ENCODE measurements at regions not wholly inside any gene's neighbourhood (a gene's known extent, or its start where the extent isn't known, plus 50 kb on each side); places are given as distances from the start of the nearest gene placed in this dataset.

DNA sequence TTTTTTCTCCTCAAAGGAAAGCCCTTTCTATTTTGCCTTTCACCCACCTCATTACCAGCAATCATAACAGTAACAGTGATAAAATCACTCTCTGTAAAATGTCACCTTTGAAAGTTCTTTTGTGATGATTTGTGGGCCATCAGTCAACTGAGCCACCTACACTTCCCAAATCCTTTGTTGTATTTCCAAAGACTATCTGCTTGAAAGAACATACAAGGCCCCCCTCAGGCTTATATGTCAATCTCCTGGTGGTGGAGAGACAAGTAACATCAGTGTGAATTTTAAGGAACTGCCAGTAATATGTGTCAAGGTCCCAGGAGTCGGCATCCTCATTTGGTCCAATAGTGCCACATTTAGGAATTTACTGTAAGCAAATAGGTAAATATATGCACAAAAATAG lies 161.1 kb upstream of the EOMES start:
- peaks cover 18 to 31% of the 10 kb centered on the region in 2 donors for H3K4me1 Mint-ChIP-seq
- no peaks in the 10 kb centered on the region for H3K9me3 Mint-ChIP-seq
- no peaks in the 10 kb centered on the region for H3K36me3 Mint-ChIP-seq
- H3K4me3 Mint-ChIP-seq, result no peak overlapping the region
- peaks cover 0 to 7% of the 10 kb centered on the region in 2 donors for H3K27me3 Mint-ChIP-seq
- H3K27ac Mint-ChIP-seq, result no peak overlapping the region
- DNase-seq, result no peak
- no peak for ATAC-seq (replicated peaks)

DNA sequence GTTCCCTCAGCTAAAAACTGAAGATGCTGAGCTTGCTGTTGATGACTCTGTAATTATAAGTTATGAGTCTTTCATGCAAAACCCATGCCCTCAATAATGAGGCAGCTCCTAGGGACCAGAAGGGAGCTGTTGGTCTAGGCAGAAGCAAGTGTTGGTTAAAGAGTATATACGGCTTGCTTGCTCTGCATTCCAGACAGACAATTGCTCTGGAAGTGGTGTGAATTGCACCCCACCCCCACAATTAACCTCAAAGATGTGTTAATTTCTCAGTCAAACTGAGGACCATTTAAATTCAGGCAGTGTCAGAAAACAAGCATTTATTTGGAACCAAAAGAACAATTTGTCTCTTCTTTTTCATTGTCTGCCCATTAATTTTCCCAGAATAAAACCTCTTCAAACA lies 163.5 kb upstream of the EOMES start:
- Mint-ChIP-seq H3K4me3 (no peak overlapping the region), H3K9me3 (no peaks in the 10 kb centered on the region), H3K27ac (no peak overlapping the region), H3K4me1 (peaks cover 8 to 15% of the 10 kb centered on the region in 2 donors), H3K36me3 (no peaks in the 10 kb centered on the region), H3K27me3 (peaks cover 0 to 15% of the 10 kb centered on the region in 2 donors)
- DNase-seq (no peak), ATAC-seq (replicated peaks) (no peak)

GRCh38 chr3:27888562-27888961 lies 166.4 kb upstream of the EOMES start:
- H3K27me3 Mint-ChIP-seq, result peaks cover 6 to 25% of the 10 kb centered on the region in 2 donors
- peaks cover 7 to 13% of the 10 kb centered on the region in 2 donors for H3K9me3 Mint-ChIP-seq
- DNase-seq (no peak), ATAC-seq (replicated peaks) (no peak)
- H3K27ac Mint-ChIP-seq, result no peak overlapping the region
- no peak overlapping the region for H3K4me3 Mint-ChIP-seq
- H3K4me1 Mint-ChIP-seq, result no peaks in the 10 kb centered on the region
- peaks cover 5 to 7% of the 10 kb centered on the region in 2 donors for H3K36me3 Mint-ChIP-seq

- ATAC-seq (replicated peaks) (no peak), DNase-seq (no peak)
- Mint-ChIP-seq H3K4me3 (no peak overlapping the region), H3K27me3 (peaks cover 6 to 25% of the 10 kb centered on the region in 2 donors), H3K27ac (no peak overlapping the region), H3K4me1 (no peaks in the 10 kb centered on the region), H3K9me3 (peaks cover 8 to 23% of the 10 kb centered on the region in 2 donors), H3K36me3 (peaks cover 5 to 7% of the 10 kb centered on the region in 2 donors)
Measured at GRCh38 chr3:27889745-27890144, 167.6 kb upstream of the EOMES start.

DNA sequence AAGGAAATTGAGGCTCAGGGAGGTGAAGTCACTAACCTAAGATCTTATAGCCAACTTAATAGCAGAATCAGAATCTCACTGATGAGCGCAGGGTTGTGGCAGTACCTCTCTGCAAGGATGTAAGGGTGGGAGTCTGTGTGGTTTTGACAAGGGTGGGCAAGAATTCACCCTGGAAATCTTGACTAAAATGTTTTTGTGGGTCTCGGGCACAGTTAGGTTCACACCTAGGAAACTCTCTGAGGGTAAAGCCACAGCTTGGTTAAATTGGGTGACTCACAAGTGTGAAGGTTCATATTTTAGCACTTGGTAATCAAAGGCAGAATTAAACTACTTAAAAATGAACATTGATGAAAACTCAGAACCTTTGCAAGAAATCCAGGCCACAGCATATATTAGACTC lies 178.2 kb upstream of the EOMES start:
- H3K27ac Mint-ChIP-seq, result no peak overlapping the region
- ATAC-seq (replicated peaks), result no peak

DNA sequence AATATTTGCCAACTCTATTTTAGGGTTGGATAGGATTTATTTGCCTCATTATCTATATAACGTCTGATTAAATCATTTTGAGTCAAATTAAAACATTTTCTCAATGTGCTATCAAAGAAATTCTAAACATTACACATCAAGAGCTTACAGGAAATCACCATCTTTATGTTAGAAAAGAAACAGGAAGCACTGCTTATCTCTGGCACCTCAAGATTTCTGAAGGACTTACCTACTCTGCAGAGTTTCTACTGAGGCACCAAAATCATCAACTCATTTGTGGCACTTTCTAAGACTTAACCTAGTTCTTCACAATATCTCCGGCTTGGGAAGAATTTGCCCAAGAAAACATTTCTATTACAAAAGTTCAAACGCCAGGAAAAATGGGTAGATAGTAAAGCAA lies 181.3 kb upstream of the EOMES start:
- DNase-seq (no peak), ATAC-seq (replicated peaks) (no peak)
- Mint-ChIP-seq H3K4me3 (no peak overlapping the region), H3K36me3 (no peaks in the 10 kb centered on the region), H3K4me1 (no peaks in the 10 kb centered on the region), H3K27ac (no peak overlapping the region), H3K27me3 (peaks cover 0 to 9% of the 10 kb centered on the region in 2 donors), H3K9me3 (no peaks in the 10 kb centered on the region)

More for the DNA sequence above, 178.2 kb upstream of the EOMES start:
- Mint-ChIP-seq H3K36me3 (no peaks in the 10 kb centered on the region), H3K4me3 (no peak overlapping the region), H3K27me3 (no peaks in the 10 kb centered on the region), H3K4me1 (no peaks in the 10 kb centered on the region), H3K9me3 (no peaks in the 10 kb centered on the region)
- DNase-seq, result no peak

DNA sequence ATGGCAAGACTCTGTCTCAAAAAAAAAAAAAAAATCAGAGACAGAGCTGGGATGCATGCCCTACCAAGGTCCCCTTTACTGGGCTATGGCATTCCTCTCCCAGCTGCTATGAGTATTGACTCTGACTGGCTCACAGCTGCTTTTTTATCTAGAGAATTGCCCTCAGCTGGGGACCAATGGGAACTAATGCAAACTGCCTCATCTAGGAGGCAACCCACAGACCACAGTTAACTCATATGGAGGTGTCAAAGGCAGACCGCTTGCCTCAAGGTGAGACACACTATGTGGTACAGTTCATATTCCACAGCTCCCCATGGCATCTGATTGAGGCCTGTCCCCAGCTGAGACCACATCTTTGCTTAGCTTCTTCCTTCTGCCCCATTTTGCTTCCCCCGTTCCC lies 183.5 kb upstream of the EOMES start:
- H3K36me3 Mint-ChIP-seq, result no peaks in the 10 kb centered on the region
- H3K27me3 Mint-ChIP-seq, result peaks cover 0 to 9% of the 10 kb centered on the region in 2 donors
- H3K4me1 Mint-ChIP-seq, result no peaks in the 10 kb centered on the region
- no peak overlapping the region for H3K4me3 Mint-ChIP-seq
- H3K27ac Mint-ChIP-seq, result no peak overlapping the region
- no peaks in the 10 kb centered on the region for H3K9me3 Mint-ChIP-seq
- no peak for ATAC-seq (replicated peaks)
- DNase-seq, result no peak

DNA sequence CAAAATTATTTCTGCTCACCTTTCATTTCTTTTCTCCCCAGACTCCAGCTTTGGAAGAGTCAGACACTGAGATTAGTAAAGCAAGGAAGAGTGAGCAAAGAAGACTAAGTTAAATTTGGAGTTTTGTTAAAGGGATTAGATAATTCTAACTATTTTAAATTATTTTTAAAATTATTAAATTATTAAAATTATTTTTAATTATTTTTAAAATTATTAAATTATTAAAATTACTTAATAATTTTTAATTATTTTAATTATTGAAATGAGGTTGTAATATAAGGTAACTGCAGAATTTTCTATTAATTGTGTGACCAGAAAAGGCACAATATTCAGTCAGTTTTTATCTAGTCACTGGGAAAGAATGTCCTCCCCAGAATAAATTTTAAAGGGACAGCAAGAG lies 185.0 kb upstream of the EOMES start:
- Mint-ChIP-seq H3K27me3 (peaks cover 0 to 9% of the 10 kb centered on the region in 2 donors), H3K36me3 (no peaks in the 10 kb centered on the region), H3K4me1 (no peaks in the 10 kb centered on the region), H3K27ac (no peak overlapping the region), H3K9me3 (no peaks in the 10 kb centered on the region), H3K4me3 (no peak overlapping the region)
- DNase-seq (no peak), ATAC-seq (replicated peaks) (no peak)

GRCh38 chr3:27907929-27908328 lies 185.8 kb upstream of the EOMES start:
- H3K4me3 Mint-ChIP-seq, result no peak overlapping the region
- no peak overlapping the region for H3K27ac Mint-ChIP-seq
- H3K9me3 Mint-ChIP-seq, result no peaks in the 10 kb centered on the region
- no peaks in the 10 kb centered on the region for H3K36me3 Mint-ChIP-seq
- no peak for ATAC-seq (replicated peaks)
- DNase-seq, result no peak
- no peaks in the 10 kb centered on the region for H3K4me1 Mint-ChIP-seq
- peaks cover 0 to 9% of the 10 kb centered on the region in 2 donors for H3K27me3 Mint-ChIP-seq

DNA sequence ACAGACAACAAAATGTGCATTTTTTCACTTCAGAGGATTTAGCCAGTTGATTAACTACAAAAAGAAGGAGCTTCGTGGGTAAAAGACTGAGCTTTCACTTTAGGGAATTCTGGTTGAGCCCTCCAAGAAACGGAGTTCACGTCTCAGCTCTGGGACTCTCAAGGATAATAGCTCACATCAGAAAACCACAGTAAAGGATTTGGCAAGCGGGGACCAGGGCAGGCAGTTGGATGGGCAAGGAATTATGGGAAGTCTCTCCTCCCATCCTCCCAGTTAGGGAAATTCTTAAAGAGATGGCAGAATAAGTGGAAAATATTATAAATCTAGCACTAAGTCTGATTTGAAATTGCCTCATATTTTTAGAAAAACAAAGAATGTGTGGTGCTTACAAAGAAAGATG lies 188.3 kb upstream of the EOMES start:
- no peak overlapping the region for H3K4me3 Mint-ChIP-seq
- H3K4me1 Mint-ChIP-seq, result no peaks in the 10 kb centered on the region
- H3K9me3 Mint-ChIP-seq, result no peaks in the 10 kb centered on the region

GRCh38 chr3:27914199-27914598 lies 192.1 kb upstream of the EOMES start:
- Mint-ChIP-seq H3K9me3 (no peaks in the 10 kb centered on the region), H3K4me3 (no peak overlapping the region), H3K4me1 (no peaks in the 10 kb centered on the region), H3K27ac (no peak overlapping the region), H3K27me3 (no peaks in the 10 kb centered on the region), H3K36me3 (no peaks in the 10 kb centered on the region)
- ATAC-seq (replicated peaks), result no peak
- no peak for DNase-seq

More for the DNA sequence above, 188.3 kb upstream of the EOMES start:
- H3K36me3 Mint-ChIP-seq, result no peaks in the 10 kb centered on the region
- H3K27me3 Mint-ChIP-seq, result peaks cover 0 to 9% of the 10 kb centered on the region in 2 donors
- H3K27ac Mint-ChIP-seq, result no peak overlapping the region
- ATAC-seq (replicated peaks) (no peak), DNase-seq (no peak)

DNA sequence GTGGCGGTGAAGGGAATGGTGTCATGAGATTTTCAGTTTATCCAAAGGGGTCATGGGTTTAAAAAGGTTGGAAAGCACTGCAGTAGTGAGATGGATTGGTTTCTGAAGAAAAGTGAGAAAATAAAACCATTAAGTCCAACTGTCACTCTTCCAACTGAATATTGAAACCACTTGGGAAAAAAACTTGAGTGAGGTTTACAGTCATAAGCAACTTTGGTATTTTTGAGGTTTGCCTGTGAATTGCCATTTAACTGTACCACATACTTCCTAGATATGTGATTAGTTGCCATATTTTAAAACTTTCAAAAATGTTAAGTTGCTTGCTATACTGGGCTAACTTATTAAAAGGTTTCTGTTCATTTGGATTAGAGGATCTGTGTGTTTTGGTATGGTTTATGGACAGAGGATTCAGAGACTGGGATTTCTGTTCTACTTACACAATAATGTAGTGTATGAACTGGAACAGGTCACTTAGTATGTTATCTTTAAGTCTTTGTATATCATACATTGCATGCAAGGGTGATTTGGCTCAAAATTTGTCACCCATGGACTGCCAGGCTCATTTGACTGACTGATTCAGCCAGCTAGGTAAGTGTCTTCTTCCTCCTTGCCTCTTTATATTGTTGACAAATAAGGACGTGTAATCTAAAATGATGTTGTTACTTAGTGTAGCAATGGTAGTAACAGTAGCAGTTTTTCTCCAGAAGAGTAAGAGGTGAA lies 201.4 kb upstream of the EOMES start:
- ATAC-seq (replicated peaks) (no peak), DNase-seq (no peak)
- Mint-ChIP-seq H3K27me3 (no peaks in the 10 kb centered on the region), H3K9me3 (no peaks in the 10 kb centered on the region), H3K27ac (no peak overlapping the region), H3K4me1 (peaks cover 0 to 9% of the 10 kb centered on the region in 2 donors), H3K4me3 (no peak overlapping the region), H3K36me3 (no peaks in the 10 kb centered on the region)

DNA sequence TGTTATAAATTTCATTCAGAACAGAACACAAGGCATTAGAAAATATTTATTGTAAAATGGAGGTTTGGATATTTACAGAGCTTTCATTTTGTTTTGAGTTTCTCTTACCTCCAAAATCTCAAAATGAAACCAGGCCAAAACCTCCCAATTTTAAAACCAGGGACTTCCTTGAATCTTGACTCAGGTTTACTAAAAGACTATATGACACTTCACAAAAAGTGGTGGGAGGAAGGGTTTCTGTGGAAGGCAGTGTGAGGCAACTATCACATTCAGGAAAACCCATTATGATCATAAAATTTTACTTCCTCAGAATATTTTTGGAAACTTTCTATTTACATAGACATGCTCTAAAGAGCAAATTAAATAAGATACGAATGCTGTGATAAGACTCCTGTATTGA lies 205.8 kb upstream of the EOMES start:
- H3K9me3 Mint-ChIP-seq, result no peaks in the 10 kb centered on the region
- ATAC-seq (replicated peaks) (peak; percentile 80 to 91), DNase-seq (no peak)
- no peak overlapping the region for H3K27ac Mint-ChIP-seq
- no peak overlapping the region for H3K4me3 Mint-ChIP-seq
- H3K36me3 Mint-ChIP-seq, result no peaks in the 10 kb centered on the region
- peaks cover 0 to 9% of the 10 kb centered on the region in 2 donors for H3K4me1 Mint-ChIP-seq
- H3K27me3 Mint-ChIP-seq, result no peaks in the 10 kb centered on the region

GRCh38 chr3:27930052-27930602 lies 208.0 kb upstream of the EOMES start:
- H3K27ac Mint-ChIP-seq, result no peak overlapping the region
- no peaks in the 10 kb centered on the region for H3K9me3 Mint-ChIP-seq
- ATAC-seq (replicated peaks) (no peak), DNase-seq (no peak)
- H3K4me3 Mint-ChIP-seq, result no peak overlapping the region
- H3K36me3 Mint-ChIP-seq, result no peaks in the 10 kb centered on the region
- peaks cover 0 to 9% of the 10 kb centered on the region in 2 donors for H3K4me1 Mint-ChIP-seq
- H3K27me3 Mint-ChIP-seq, result peaks cover 0 to 3% of the 10 kb centered on the region in 2 donors

DNA sequence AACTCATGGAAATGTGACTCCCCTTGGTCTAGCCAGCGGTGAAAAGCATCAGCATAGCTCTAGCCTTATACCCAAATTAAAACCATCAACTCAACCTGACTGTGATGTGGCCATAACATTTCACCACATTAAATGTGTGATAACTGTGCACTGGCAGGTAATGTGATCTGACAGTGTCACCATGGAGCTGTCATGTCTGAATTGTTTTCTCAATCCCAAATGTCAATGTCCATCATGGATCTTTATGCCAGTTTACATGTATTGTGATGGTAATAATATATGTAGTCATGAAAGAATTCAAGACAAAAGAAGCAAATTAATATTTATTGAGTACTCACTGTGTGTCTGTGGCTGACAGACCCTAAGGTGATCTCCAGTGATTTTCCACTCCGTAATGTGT lies 213.4 kb upstream of the EOMES start:
- Mint-ChIP-seq H3K36me3 (no peaks in the 10 kb centered on the region), H3K4me3 (no peak overlapping the region), H3K9me3 (no peaks in the 10 kb centered on the region), H3K4me1 (no peaks in the 10 kb centered on the region), H3K27me3 (peaks cover 6 to 8% of the 10 kb centered on the region in 2 donors), H3K27ac (no peak overlapping the region)
- DNase-seq, result no peak
- no peak for ATAC-seq (replicated peaks)
